ENCODE measurements at regions not wholly inside any gene's neighbourhood (a gene's known extent, or its start where the extent isn't known, plus 50 kb on each side); places are given as distances from the start of the nearest gene placed in this dataset.
"Not testable (repeated sequence)": the region's sequence is repeated elsewhere in the genome, so short reads cannot be mapped to it uniquely, and the experiment has no call there.

DNA sequence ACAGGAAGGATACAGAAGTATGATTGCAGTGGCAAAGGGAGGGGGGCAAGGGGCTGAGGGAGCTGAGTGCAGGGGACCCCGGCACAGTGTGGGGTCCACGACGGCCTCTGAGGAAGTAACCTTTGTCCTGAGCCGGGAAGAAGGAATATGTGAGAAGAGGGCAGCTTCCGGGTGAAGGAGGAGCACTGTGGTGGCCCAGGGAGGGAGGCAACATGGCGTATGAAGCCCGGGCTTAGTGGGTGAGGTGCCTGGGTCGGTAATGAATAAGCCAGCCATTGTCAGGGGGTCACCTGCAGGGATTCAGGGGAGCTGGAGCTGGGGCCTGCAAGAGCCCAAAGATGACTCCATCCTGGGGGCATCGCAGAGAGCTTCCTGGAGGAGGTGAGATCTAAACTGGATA lies 200.4 kb downstream of the FOXD2 start:
- DNase-seq, result no peak

DNA sequence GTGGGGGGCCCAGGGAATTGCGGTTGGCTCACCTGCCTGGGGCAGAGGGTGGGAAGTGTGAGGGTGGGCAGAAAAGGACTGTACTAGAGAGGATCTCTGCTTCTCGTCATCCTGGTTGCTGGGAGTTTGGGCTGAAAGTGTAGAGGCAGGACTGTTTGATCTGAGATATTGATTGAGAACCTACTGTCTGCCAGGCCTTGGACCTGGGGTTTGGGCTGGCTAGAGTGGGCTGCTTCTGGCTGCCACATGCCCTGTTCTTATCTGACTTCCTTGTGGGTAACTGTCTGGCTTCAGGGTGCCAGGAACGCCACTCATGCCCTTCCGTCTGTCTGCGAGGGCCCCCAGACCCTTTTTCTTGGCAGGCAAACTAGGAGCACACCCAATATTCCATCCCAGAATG lies 200.9 kb downstream of the FOXD2 start:
- DNase-seq, result no peak

DNA sequence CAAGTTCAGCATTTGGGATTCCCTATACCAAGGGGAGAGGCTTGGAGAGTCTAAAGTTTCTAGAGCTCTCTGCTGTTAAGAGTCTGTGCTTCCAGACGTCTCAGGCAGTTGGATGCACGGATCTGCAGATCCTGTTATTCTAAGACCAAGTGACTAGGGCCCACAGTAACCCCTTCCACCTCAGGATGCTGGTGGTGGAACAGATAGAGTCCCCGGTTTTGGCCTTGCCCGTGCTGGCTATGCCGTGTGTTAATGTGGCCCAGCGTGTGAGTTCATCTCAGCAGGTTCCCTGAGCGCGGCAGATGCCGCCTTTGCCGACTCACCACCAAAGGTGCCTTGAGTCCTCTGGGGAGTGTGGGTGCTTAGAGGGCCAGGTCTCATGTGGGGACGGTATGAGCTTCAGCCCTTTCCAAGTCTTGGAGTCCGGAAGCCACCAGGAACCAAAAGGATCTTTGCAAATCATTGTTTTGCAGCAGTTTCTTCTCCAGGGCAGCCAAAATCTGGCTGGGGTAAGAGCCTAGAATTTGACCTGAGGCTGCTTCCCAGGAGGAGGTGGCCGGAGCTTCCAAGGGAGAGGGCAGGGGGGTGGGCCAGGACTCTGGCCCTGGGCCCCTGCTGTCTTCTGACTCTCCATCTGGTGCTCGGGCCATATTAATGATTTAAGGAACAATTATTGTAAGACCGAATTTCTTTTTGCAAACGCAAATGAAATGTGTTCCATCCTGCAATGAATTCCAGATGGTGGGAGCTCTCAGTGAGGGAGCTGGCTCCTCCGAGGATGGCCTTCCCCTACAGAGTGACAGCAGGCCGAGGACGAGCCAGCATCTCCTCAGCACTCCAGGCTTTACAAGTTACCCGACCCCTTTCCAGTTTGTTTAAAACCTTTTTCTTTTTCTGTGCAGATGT lies 205.7 kb downstream of the FOXD2 start:
- DNase-seq, result no peak

DNA sequence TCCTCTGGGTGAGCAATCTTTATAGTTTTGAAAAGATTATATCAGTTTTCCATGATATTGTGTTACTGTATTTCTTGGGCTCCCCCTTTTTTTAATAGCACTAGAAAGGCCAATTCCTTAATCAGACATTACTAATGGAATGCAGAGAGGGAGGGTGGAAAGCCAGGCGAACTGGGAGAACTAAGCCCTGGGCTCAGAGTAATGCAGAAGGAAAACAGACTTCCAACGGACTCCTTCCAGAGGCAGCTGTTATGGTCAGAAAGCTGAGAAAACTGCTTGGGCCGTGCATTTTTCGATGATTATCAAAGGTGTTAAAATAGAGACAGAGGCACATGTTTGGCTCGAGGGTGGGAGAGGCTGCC lies 206.3 kb downstream of the FOXD2 start:
- DNase-seq, result no peak

DNA sequence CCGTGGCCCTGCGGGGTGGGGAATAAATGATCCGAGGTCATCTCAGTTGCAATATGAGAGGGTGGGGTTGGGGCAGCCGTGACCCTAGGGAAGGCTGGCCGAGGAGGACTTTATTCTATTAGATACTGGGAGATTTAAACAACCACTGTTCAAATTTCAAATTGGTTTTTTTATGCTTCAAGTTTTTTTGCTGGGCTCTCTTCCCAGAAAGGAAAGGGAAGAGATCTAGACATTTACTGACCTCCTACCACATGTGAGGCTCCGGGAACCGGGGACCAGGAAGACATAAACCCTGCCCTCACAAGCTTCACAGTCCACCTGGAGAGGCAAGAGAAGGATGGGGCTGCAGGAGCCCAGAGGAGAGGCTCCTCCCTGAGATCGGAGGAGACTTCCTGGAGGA lies 207.3 kb downstream of the FOXD2 start:
- DNase-seq, result no peak

DNA sequence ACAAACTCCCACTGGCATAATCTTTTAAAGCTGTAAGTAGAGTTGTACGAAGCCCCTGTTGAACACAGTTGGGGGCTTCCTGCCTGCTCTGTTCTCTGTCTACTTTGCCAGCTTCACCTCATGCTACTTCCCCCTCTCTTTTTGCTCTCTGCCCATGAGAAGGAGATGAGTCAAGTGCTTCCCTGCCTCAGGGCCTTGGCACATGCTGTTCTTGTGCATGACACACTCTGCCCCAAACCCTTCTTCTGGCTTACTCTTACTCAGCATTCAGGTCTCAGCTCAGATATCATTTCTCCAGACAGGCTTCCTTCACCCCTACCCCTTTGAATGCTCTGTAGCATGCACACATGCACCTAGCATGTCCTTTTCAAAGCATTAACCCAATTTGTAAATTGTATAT lies 208.8 kb downstream of the FOXD2 start:
- DNase-seq, result no peak

DNA sequence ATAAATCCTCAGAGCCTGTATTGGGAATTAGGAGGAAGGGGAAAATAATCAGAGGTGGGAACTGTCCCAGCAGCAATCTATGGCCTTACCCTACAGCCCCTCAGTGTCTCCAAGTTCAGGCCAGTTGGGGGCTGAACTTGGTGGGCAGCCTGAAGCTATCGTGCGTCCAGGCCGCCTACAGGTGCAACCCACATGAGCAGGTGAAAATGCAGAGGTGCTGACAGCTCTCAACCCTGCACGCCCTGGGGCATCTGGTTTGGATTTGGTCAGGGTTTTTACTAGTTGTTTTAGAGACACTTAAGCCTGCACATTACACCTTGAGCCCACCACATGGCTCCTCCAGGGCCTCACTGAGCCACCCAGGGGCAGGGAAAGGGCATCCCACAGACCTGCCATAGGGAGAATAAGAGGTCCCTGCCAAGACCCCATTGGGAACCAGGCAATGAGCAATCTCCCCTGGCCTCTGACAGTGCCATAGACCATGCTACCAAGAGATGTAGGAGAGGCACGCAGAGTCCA lies 209.5 kb downstream of the FOXD2 start:
- no peak for DNase-seq

DNA sequence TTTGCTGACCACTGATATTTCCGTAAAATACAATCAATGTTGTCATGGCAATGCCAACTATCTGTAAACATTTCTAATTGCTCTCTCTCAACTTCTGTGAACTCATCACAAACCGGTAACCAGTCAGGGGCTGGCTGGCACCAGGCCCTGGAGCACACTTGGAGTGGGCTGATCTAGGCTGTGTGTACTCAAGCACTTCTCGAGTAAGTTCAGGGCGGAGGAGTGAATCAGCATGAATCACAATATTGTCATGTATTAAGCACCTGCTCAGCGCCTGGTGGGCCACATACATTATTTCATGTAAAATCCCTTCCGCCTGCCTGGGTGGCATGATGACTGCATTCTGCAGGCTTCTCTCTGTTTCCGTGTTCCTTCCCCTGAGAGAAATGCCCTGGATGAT lies 212.4 kb downstream of the FOXD2 start:
- no peak for DNase-seq

DNA sequence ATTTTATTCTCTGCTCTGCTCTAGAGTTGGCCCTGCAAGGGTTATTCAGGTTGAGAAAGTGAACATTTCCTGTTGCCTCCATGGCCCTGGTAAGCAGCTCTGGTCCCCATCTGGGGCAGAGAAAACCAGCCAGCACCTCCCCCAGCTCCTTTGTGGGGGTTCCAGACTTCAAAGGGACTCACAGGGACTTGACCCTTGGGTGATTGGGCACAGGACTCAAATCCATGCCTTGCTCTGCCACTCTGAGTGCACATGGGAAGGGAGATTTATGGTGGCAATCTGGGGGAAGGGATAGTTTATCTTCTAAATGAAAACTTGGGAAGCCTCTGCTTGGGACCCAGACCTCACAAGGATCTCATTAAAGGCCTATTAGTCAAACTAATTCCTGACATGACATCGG lies 212.8 kb downstream of the FOXD2 start:
- no peak for DNase-seq

DNA sequence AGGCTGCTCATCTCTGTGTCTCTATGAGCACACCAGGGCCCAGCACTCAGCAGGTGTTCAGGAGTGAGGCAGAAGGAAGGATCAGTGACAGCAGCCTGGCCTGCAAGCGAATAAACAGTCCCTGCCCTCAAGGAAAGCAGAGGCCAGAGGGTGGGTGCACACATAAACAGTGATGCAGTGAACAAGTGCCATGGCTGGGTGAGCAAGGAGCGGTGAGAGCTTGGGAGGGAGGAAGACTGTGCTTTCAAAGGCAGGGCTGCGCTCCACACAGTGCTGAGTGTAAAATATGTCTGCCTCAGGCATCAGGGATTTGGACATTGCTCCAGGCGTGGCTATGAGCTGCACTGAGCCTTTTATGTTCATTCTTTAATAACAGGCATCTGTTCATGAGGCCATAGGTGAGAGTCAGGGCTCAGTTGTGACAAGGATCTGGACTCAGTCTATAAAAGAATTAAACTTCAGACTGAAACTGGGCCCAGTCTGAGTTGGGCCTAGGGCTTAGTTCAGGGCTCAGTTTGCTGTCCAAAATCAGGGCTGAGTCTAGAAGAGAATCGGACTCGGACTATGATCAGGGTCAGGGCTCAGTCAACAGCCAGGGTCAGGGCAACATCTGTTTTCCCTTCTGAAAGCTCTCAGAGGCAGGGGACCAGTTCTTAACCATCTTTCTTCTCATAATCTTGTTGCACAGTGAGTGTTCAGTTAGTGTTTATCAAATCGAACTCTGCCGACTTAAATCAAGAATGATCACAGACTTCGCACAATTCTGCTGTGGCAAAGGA lies 213.7 kb downstream of the FOXD2 start:
- DNase-seq, result no peak

DNA sequence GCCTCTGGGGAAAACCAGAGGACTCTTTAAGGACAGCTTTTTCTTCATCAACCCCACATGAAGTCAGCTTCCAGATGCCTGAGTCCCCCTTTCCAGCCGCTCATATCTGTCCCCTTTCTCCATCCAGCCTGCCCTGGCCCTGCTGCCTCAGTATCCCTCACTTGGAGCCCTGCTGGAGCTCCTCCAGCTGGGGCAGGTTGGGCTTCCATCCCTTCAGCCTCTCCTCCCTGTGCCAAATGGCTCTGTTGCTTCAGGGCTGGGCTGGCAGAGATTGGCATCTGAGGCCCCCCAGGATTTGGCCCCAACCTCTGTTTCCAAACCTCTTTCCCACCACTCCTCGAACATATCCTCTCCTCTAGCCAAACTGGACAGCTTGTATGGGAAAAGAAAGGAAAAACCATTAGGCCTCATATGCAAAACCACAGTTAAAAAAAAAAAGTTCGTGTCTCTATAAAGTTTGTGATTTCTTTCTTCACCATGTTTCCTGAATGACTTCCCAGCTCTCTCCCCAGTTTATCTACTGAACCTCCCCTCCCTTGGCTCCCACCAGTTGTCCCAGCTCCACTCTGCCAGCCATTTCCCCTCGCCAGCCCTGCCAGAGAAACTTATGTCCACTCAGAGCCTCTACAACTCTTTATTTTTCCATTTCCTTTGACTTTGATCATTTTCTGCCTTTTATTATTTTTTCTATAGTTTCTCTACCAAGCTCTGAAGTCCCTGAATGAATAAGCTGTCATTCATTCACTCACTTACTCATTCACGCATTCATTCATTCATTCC lies 217.9 kb downstream of the FOXD2 start:
- DNase-seq, result no peak

DNA sequence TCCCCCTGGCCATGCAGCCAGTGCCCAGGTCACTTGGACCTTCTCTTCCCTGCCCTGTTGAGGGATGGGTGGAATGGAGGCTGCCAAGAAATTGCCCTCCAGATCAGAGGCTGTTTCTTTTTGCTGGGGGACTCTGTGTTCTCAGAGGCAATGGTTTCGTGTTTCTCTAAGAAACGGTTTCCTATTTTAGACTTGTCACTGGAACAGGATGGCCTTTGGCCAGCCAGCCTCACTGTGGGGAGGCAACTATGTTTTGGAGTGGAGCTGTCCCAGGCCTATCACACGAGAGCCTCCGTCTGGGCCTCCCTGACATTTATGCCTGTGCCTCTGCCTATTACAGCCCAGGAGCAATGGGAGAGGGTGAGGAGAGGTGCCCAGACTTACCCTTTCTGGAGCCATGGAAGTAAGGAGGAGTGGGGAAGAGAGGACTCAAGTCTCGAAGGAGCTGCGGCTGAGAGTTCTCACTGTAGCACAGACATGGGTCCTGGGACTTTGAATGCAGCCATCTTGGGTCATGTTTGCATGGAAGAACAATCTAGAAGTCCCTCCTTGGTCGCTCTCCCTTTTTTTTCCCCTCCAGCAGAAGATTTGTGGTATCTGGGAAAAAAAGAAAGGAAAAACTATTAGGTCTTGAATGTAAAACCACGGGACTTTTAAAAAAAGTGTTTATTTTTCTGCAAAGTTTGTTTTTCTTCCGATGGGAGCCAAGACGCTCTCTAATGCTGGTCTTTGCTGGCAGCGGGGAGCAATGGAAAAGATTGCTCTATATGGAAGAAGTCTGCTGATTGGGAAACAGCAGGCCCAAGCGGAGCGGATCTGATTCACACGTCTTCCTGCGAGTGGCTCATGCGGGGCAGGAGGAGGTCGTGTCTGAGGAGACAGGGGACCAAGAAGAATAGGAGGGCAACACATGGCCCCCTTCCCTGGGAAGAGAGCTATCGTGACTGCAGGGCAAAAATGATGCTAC lies 219.2 kb downstream of the FOXD2 start:
- DNase-seq, result no peak

DNA sequence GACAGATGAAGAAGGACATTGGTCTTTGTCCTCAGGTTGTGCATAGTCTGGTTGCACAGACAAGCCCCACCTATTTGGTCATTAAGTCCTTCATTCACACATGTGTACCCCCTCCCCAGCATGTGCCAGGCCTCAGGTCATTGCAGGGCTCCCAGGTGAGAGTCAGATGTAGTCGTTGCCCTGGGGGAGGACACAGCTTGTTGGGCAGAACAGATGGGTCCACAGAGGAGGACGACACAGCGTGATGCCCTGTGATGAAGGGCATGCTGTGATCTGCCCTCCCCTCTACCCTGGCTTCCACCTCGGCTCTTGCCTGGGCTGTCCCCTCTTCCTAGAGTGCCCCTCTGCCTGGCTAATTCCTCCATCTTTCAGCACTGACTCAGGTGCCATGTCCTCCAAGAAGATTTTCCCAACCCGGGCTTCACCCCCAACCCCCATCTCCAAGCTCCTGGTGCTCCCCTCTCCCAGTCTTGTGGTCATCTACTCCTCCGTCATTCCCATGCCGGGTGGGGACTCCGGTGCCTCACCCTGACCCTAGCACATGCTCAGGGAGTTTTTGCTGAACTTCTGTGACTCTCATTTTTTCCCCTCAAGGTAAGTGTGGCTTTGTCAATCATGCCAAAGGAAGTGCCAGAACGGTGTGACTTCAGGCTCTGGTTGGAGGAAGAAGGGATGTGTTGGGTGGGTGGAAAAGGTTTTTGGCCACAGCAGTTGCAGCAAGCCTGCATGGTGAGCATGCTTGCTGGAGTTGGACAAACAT lies 220.5 kb downstream of the FOXD2 start:
- DNase-seq, result no peak

DNA sequence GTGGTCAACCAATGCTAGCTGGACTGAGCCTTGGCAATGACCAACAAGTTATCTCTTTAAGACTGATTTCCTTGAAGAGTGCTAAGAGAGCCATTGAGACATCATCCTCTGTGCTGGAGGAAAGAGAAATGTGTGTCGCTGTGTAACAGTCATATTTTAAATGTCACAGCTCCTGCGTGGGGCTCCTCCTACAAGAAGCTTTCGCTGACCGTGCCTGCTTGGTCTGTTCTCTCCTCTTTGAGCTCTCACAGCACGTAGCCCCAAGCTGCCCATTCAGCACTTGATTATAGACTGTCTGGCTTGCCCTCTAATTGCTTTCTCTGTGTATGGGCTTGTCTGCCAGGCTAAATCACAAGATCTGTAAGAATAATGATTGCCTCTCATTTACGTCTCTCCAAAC lies 221.3 kb downstream of the FOXD2 start:
- no peak for DNase-seq

DNA sequence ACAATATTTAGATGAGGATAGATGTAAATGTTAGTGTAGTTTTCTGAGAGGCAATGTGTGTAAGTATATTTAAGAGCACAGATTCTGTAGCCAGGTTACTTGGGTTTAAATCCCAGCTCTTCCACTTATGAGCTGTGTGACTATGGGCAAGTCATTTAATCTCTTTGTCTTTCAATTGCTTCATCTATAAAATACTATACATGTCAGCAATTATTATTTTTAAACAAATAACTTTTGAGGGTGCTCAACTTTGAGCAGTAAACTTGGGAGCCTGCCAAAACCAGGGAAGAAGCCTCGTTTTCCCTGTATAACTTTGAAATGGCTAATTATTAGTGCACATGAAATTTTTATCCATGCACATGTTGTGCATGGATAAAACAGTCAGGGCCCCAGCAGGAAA lies 222.8 kb downstream of the FOXD2 start:
- DNase-seq, result no peak

DNA sequence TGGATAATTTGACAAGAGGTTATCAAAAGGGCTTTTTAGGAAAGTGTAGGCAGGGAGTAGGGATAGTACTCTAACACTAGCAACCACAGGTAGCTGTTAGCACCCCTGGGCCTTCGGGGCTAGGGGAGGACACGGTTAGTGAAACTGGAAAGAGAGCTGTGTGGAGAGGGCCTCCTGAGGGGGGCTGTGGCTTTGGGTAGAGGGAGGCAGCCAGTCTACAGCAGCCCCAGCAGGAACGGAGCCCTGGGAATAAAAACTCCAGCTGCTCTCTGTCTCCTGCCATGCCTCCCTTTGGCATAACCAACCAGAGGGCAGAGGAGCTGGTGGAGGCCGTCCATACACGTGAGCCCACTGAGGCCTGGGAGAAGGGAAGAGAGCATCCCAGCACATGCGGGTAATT lies 223.2 kb downstream of the FOXD2 start:
- DNase-seq, result no peak

DNA sequence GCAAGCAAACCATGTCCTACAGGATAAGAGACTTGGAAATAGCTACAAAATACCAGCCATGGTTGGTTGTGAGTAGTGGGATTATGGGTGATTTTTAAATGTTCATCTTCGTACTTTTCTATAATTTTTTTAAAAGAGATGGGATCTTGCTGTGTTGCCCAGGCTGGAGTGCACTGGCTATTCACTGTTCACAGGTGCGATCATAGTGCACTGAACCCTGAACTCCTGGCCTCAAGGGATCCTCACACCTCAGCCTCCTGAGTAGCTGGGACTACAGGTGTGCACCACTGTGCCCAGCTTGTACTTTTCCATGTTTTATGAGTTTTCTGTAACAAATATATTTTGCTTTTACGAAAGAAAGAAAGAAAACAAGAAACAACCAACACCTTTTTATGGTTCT lies 224.2 kb downstream of the FOXD2 start:
- DNase-seq, result no peak

DNA sequence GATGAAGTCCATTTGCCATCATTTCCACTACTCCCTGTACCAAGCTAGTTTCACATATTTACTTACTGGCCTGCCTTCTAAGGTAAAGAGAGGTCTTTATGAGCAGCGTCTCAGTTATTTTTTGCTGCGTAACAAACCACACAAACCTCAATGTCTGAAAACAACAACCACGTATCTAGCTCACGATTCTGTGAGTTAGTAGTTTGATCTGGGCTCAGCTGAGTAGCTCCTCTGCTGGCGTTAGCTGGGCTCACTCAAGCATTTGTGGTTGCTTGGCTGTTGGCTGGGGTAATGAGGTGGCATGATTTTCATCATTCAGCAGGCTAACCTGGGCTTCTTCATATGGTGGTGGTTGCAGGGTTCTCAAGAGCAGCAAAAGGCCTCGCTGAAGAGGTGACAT lies 225.4 kb downstream of the FOXD2 start:
- no peak for DNase-seq

DNA sequence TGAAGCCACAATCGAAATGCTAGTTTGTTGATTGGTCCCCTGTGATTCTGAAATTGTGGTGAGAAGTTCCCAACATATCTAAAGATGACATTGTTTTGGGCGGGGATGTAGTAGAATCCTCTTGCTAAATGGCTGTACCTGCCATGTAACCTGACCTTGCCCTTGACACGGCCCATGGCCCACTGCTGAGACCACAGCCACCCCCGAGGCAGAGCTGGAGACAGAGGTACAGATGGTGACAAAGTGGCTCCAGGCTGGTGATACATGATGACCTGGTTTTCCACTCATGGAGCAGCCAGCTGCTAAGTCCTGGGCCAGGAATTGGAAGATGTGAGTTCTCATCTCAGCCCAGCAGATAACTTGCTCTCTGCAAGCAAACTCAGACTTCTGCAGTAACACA lies 226.5 kb downstream of the FOXD2 start:
- no peak for DNase-seq

DNA sequence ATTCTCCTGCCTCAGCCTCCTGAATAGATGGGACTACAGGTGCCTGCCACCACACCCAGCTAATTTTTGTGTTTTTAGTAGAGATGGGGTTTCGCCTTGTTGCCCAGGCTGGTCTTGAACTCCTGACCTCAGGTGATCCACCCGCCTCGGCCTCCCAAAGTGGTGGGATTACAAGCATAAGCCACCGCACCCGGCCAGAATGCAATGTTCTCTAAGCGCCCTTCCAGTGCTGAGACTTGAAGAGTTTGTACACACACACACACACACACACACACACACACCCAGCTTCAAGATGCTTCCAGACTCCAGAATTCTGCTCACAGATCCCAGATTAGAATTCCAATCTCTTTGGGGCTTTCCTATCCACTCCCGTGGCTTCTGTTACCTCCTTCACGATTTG lies 227.1 kb downstream of the FOXD2 start:
- DNase-seq, result not testable (repeated sequence)

DNA sequence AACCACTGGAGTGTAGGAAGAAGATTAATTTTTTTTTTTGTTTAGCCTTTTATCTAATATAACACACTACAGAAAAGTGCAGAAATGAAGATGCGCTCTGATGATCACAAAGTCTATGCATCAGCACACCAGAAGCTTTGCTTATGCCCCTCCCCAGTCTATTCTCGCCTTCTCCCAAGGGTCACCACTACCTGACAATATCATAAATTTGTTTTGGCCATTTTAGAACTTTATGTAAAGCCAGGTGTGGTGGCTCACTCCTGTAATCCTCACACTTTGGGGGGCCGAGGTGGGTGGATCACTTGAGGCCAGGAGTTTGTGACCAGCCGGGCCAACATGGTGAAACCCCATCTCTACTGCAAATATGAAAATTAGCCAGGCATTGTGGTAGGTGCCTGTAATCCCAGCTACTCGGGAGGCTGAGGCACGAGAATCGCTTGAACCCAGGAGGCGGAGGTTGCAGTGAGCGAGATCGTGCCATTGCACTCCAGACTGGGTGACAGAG lies 231.3 kb downstream of the FOXD2 start:
- DNase-seq, result no peak
